ENCODE measurements at regions not wholly inside any gene's neighbourhood (a gene's known extent, or its start where the extent isn't known, plus 50 kb on each side); places are given as distances from the start of the nearest gene placed in this dataset.

GRCh38 chrX:40471965-40472648 is 108.7 kb upstream of the ATP6AP2 start:
- Histone ChIP-seq H3K36me3 (ENCODE audit: insufficient read depth, low read length) (no peaks in the 10 kb centered on the region), H3K27ac (ENCODE audit: low read length) (peak overlapping the region; percentile 74), H3K27me3 (ENCODE audit: insufficient read depth, low read length, poor library complexity) (no peaks in the 10 kb centered on the region), H3K9ac (ENCODE audit: low read depth, low read length) (peak overlapping the region; percentile 33; the same call in 1 of the 2 replicates), H3K4me3 (ENCODE audit: low read depth in 1 of 2, low read length in 2 of 2) (peak overlapping the region in 1 of 2 experiments; percentile 20; a peak in 2 of 4 replicates), H4K20me1 (ENCODE audit: insufficient read depth, low read length) (no peaks in the 10 kb centered on the region), H2AFZ (ENCODE audit: low read depth, low read length) (peak overlapping the region; percentile 57), H3K9me3 (ENCODE audit: insufficient read depth, low read length, severe bottlenecking) (no peaks in the 10 kb centered on the region), H3K4me2 (ENCODE audit: insufficient read depth, low read length) (peak overlapping the region; percentile 62; the same call in 1 of the 2 replicates), H3K4me1 (ENCODE audit: insufficient read depth, low read length) (peaks cover 30% of the 10 kb centered on the region), H3K79me2 (ENCODE audit: insufficient read depth, low read length) (no peaks in the 10 kb centered on the region)
- ATAC-seq (ENCODE audit: insufficient read depth, low read depth) (peak; percentile 85), DNase-seq (peak; percentile 69)
- peak; percentile 51 for TF ChIP-seq CTCF (IDR thresholded peaks at IDR 0.05; ENCODE audit: borderline replicate concordance, extremely low read depth, low read length, poor library complexity, severe bottlenecking)
- TF ChIP-seq EZH2 (IDR thresholded peaks at IDR 0.05; ENCODE audit: borderline replicate concordance, low read depth, low read length, severe bottlenecking), result no peak

GRCh38 chrX:40470830-40471429 is 109.8 kb upstream of the ATP6AP2 start:
- no peaks in the 10 kb centered on the region for H4K20me1 ChIP-seq (ENCODE audit: insufficient read depth, low read length)
- H3K36me3 ChIP-seq (ENCODE audit: insufficient read depth, low read length), result no peaks in the 10 kb centered on the region
- H3K27me3 ChIP-seq (ENCODE audit: insufficient read depth, low read length, poor library complexity), result no peaks in the 10 kb centered on the region
- H3K27ac ChIP-seq (ENCODE audit: low read length), result no peak overlapping the region
- H3K4me2 ChIP-seq (ENCODE audit: insufficient read depth, low read length), result no peak overlapping the region
- H3K4me1 ChIP-seq (ENCODE audit: insufficient read depth, low read length), result peaks cover 35% of the 10 kb centered on the region
- H3K4me3 ChIP-seq (ENCODE audit: low read depth in 1 of 2, low read length in 2 of 2), result no peak overlapping the region
- no peaks in the 10 kb centered on the region for H3K79me2 ChIP-seq (ENCODE audit: insufficient read depth, low read length)
- H3K9ac ChIP-seq (ENCODE audit: low read depth, low read length), result no peak overlapping the region
- DNase-seq (no peak), ATAC-seq (ENCODE audit: insufficient read depth, low read depth) (no peak)
- no peaks in the 10 kb centered on the region for H3K9me3 ChIP-seq (ENCODE audit: insufficient read depth, low read length, severe bottlenecking)
- no peak overlapping the region for H2AFZ ChIP-seq (ENCODE audit: low read depth, low read length)
- no peak for TF ChIP-seq EZH2 (IDR thresholded peaks at IDR 0.05; ENCODE audit: borderline replicate concordance, low read depth, low read length, severe bottlenecking)
- no peak for TF ChIP-seq CTCF (IDR thresholded peaks at IDR 0.05; ENCODE audit: borderline replicate concordance, extremely low read depth, low read length, poor library complexity, severe bottlenecking)

GRCh38 chrX:40469316-40469715 is 111.5 kb upstream of the ATP6AP2 start:
- no peak overlapping the region for H3K4me3 ChIP-seq (ENCODE audit: low read depth in 1 of 2, low read length in 2 of 2)
- no peak overlapping the region for H3K4me2 ChIP-seq (ENCODE audit: insufficient read depth, low read length)
- H2AFZ ChIP-seq (ENCODE audit: low read depth, low read length), result no peak overlapping the region
- DNase-seq (no peak), ATAC-seq (ENCODE audit: insufficient read depth, low read depth) (no peak)
- H3K4me1 ChIP-seq (ENCODE audit: insufficient read depth, low read length), result peaks cover 38% of the 10 kb centered on the region
- no peaks in the 10 kb centered on the region for H3K36me3 ChIP-seq (ENCODE audit: insufficient read depth, low read length)
- TF ChIP-seq EZH2 (IDR thresholded peaks at IDR 0.05; ENCODE audit: borderline replicate concordance, low read depth, low read length, severe bottlenecking) (no peak), CTCF (IDR thresholded peaks at IDR 0.05; ENCODE audit: borderline replicate concordance, extremely low read depth, low read length, poor library complexity, severe bottlenecking) (no peak)
- no peaks in the 10 kb centered on the region for H3K9me3 ChIP-seq (ENCODE audit: insufficient read depth, low read length, severe bottlenecking)
- H3K9ac ChIP-seq (ENCODE audit: low read depth, low read length), result no peak overlapping the region
- H3K27ac ChIP-seq (ENCODE audit: low read length), result no peak overlapping the region
- H3K79me2 ChIP-seq (ENCODE audit: insufficient read depth, low read length), result no peaks in the 10 kb centered on the region
- no peaks in the 10 kb centered on the region for H4K20me1 ChIP-seq (ENCODE audit: insufficient read depth, low read length)
- no peaks in the 10 kb centered on the region for H3K27me3 ChIP-seq (ENCODE audit: insufficient read depth, low read length, poor library complexity)
